ENCODE measurements at regions not wholly inside any gene's neighbourhood (a gene's known extent, or its start where the extent isn't known, plus 50 kb on each side); places are given as distances from the start of the nearest gene placed in this dataset.

GRCh38 chr18:67410075-67411070 lies 106.1 kb downstream of the DSEL start:
- DNase-seq (ENCODE audit: extremely low read depth, low read depth), result no peak

DNA sequence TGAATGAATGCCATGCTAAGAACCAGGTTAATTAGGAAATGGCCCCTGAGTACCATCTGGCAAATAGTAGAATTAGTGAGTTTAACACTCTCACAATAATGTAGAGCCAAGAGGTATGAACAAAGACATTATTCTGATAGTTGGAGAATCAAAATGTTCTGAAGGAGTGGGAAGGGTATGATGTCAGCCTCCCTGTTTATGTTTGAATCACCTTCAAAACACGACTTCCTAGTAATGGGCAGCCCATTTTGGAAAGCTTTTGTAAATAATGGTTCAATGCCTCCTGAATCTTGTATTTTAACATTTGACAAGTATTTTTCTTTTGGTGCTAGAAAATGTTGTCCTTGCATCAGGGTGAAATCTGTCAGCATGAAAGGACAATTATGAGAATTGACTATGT lies 108.3 kb downstream of the DSEL start:
- H3K4me3 ChIP-seq (replicated peaks; ENCODE audit: low read depth, low read length), result no peak overlapping the region
- TF ChIP-seq, protein P1, sequence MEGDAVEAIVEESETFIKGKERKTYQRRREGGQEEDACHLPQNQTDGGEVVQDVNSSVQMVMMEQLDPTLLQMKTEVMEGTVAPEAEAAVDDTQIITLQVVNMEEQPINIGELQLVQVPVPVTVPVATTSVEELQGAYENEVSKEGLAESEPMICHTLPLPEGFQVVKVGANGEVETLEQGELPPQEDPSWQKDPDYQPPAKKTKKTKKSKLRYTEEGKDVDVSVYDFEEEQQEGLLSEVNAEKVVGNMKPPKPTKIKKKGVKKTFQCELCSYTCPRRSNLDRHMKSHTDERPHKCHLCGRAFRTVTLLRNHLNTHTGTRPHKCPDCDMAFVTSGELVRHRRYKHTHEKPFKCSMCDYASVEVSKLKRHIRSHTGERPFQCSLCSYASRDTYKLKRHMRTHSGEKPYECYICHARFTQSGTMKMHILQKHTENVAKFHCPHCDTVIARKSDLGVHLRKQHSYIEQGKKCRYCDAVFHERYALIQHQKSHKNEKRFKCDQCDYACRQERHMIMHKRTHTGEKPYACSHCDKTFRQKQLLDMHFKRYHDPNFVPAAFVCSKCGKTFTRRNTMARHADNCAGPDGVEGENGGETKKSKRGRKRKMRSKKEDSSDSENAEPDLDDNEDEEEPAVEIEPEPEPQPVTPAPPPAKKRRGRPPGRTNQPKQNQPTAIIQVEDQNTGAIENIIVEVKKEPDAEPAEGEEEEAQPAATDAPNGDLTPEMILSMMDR (IDR thresholded peaks at IDR 0.05; ENCODE audit: low read depth, low read length, missing control alignments), result no peak
- no peak for DNase-seq (ENCODE audit: extremely low read depth, low read depth)

More at GRCh38 chr18:67410075-67411070, 106.1 kb downstream of the DSEL start:
- TF ChIP-seq, protein P1 (IDR thresholded peaks at IDR 0.05; ENCODE audit: low read depth, low read length, missing control alignments), result no peak
- H3K4me3 ChIP-seq (replicated peaks; ENCODE audit: low read depth, low read length), result no peak overlapping the region

- TF ChIP-seq, protein P1 (IDR thresholded peaks at IDR 0.05; ENCODE audit: low read depth, low read length, missing control alignments), result no peak
- no peak for DNase-seq (ENCODE audit: extremely low read depth, low read depth)
- no peak overlapping the region for H3K4me3 ChIP-seq (replicated peaks; ENCODE audit: low read depth, low read length)
Observed at GRCh38 chr18:67406714-67407113, 109.8 kb downstream of the DSEL start.

- TF ChIP-seq, protein P1 (IDR thresholded peaks at IDR 0.05; ENCODE audit: low read depth, low read length, missing control alignments), result no peak
- no peak overlapping the region for H3K4me3 ChIP-seq (replicated peaks; ENCODE audit: low read depth, low read length)
- no peak for DNase-seq (ENCODE audit: extremely low read depth, low read depth)
Observed at GRCh38 chr18:67402543-67402942, 114.0 kb downstream of the DSEL start.

- TF ChIP-seq, protein P1 (IDR thresholded peaks at IDR 0.05; ENCODE audit: low read depth, low read length, missing control alignments), result no peak
- no peak overlapping the region for H3K4me3 ChIP-seq (replicated peaks; ENCODE audit: low read depth, low read length)
- DNase-seq (ENCODE audit: extremely low read depth, low read depth), result no peak
Observed at GRCh38 chr18:67400502-67401117, 115.9 kb downstream of the DSEL start.

DNA sequence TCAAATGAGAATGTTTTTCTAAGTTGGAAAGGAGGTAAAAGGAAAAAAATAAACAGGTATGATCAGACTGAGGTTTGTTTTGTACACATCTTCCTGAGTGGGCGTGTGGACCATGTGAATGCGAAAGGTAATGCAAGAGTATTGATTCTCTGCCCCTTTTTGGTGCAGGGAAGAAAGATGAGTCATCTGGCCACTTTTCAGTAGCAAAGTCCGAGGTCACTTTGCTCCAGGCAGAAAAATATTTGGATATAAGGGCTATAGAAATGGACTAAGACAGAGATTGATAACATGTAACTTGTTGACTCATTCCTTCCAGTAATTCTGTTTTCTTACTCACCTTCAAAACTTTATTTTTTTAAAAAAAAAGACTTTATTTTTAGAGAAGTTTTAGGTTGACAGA lies 130.5 kb downstream of the DSEL start:
- no peak for DNase-seq (ENCODE audit: extremely low read depth, low read depth)
- TF ChIP-seq, protein P1 (IDR thresholded peaks at IDR 0.05; ENCODE audit: low read depth, low read length, missing control alignments), result no peak
- no peak overlapping the region for H3K4me3 ChIP-seq (replicated peaks; ENCODE audit: low read depth, low read length)

Data from HFF-Myc (cell line).